Kasumi-1 (cell line): ENCODE measurements at regions not wholly inside any gene's neighbourhood (a gene's known extent, or its start where the extent isn't known, plus 50 kb on each side); places are given as distances from the start of the nearest gene placed in this dataset.
"Not testable (repeated sequence)": the region's sequence is repeated elsewhere in the genome, so short reads cannot be mapped to it uniquely, and the experiment has no call there.

Experiments
- DNase-seq, 2 experiments: peaks; one replicate each; lab custom pipeline; 2025; lab: John Stamatoyannopoulos, UW

DNA sequence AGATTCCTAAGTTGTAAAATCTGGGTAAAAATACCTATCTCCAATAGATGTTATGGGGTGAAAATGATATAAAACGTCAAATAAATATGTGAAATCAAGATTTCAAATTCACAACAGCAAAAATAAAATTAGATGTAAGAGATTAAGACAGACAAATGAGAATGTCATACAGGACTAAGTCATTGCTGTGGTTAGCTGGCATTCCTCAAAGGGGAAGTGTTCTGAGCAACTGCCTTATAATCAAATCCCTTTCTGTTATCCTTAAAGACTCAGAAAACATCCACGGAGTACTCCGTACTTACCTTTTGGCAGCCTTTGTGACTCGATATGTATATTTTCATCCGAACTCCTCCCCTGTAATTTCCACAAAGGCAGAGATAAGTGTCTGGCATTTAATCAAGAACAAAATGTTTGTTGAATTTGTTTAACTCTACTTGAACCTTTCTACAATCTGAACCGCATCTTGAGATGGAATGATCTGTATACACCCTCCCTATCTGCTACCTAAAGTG lies 559.6 kb downstream of the GATA3 start:
- no peak for DNase-seq

DNA sequence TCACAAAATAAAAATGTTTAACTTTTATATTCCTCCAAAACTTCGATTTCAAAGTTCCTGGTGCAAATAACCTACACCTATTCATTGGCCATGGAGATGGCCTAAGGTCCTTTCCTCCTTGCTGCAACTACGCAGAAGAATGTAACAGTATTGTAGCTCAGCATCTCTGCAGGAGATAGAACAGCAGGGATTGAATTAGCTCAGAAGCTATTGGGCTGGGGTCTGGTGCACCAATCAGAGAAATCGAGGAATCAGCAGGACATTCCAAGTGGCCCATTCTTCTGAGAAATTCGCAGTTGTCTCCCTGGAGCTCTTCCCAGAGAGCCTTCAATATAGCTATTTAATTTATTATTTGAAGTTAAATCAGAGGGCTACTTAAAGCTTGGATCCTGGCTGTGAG lies 560.6 kb downstream of the GATA3 start:
- no peak for DNase-seq

DNA sequence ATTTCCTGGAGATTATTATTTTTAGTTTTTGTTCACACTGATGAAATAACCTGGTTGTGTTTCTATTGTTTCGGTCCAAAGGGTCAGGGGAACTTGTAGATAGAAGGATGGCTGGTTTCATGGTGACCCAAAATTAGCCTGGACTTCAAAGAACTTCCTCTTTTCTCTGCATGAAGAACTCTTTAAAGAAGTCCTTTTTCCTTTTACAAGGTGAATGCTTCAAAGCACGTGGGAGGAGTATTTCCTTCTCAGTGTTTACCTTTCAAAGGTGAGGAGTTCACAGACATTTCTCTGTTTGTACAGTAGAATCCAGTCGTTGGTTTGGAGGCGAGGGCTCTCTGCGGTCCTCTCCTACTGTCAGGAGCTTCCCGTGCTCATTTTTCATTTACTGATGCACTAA lies 561.7 kb downstream of the GATA3 start:
- no peak for DNase-seq

DNA sequence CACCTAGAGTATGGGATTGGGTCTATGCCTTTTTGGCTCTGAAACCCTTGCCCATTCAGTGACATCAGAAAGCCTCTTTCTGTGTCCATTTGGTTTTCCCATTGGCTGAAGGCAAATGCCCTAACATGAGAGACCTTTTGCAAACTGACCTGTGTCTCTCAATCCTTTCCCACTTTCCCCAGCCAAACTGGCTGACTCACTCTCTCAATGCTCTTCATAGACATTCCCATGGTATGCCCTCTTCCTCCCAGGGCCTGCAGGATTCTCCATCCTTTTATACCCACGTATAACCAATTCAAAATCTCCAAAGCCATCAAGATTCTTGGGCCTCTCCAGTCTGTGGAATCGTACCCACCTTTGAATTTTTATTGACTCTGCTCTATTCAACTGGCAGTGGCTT lies 563.3 kb downstream of the GATA3 start:
- DNase-seq: no peak

DNA sequence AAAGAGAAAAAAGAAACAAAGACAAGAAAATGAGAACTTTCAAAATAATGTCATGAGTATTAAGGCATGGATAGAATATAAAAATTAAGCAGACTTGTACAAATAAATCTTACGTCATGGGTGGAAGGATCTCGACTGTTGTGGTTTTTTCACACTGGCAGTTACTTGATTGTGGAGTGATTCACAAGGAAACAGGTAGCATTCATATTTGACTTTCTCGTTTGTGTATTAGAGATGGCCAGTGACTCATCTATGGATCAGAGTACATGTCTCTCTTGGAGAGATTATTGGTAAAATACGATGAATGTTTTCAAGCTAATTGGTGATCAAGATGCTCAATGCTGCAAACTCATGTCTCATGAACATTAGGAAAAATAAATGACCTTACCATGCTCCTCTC lies 564.3 kb downstream of the GATA3 start:
- no peak for DNase-seq

DNA sequence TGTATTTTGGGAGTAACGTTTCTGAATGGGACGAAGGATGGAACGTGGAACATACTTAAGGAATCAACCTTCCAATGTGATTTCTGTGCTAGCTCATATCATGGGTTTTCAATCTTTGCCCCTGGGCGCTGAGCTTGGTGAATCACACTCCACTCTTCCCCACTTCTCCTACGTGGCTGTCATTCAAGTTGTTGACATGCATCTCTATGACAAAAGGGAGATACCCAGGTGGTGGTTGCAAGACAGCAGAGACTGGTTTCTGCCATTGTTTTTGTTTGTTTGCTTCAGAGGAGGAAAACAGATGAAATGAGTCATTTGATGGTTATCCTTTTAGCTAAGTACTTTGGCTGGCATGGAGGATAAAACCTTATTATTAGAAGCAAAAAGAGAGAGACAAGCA lies 573.9 kb downstream of the GATA3 start:
- DNase-seq: no peak

DNA sequence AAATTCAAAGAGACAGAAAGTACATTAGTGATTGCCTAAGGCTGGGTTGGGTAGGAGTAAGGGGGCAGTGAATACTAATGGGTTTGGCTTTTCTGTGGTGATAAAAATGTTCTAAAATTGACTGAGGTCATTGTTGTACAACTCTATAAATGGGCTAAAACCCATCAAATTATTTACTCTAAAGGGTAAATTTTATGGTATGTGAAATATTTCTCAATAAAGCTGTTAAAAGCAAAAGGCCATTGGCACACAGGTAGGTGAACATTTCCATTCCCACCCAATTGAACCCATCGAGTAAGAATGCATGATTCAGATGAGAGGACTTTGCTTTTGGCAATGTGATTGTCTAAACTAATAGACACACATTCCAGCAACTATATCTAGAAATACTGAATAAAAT lies 579.4 kb downstream of the GATA3 start:
- no peak for DNase-seq

DNA sequence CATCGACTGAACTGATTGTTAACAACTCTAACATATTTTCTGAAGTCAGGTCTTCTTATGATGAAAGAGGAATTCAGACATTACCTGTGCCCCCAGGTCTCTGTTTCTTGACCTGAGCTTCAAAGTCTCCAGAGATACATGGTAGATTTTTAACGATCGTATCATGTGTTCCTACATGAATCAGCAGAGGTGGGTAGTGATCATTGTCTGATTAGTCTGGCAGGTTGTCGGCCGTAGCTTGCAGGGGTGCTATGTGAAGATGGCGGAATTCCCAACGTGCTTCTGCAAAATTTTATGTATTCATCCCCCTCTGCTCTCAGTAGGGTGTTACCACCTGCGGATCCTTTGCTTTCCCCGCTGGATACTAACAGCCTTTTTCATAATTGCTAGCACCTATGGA lies 581.9 kb downstream of the GATA3 start:
- no peak for DNase-seq

DNA sequence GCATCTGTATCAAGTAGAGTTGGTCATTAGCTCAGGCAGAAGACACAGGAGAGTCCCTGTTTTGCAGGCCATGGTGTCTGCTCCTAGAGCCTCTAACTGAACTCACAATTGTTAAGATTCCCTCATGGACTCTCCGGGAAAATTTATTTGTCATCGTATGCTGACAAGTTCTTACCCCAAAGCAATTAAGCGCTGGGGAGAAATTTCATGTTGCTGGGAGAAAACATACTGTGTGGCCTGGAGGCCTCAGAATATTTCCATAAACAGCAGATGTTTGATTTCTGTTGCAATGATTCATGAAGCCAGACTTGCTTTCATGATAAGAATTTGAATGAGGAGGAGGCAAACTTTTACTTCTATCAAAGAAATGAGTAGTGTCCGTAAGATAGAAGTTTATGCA lies 583.2 kb downstream of the GATA3 start:
- DNase-seq: no peak

DNA sequence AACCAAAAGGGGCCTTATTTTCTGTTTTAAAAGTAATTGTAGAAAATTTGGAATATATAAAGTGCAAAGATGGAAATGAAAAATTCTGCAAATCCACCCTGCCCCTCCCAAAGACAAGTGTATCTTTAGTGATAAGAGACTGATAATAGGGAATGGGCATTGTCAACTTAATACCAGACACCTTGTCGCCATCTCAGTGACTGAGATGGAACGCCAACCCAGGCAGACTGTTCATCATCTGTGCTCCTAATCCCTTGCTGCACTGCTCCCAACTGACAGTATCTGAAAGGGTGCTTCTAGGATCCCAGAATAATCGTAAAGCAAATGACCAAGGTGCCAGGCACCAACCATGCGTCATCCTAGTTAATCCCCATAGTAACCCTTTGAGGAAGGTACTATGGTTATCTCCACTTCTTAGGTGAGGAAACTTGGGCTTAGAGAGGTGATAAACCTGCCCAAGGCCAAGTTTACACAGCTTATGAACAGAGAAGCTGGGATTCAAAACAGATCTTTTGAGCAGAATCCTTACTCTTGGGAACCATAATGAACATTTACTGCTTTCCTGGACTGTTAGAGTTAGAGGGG lies 583.7 kb downstream of the GATA3 start:
- DNase-seq: no peak

DNA sequence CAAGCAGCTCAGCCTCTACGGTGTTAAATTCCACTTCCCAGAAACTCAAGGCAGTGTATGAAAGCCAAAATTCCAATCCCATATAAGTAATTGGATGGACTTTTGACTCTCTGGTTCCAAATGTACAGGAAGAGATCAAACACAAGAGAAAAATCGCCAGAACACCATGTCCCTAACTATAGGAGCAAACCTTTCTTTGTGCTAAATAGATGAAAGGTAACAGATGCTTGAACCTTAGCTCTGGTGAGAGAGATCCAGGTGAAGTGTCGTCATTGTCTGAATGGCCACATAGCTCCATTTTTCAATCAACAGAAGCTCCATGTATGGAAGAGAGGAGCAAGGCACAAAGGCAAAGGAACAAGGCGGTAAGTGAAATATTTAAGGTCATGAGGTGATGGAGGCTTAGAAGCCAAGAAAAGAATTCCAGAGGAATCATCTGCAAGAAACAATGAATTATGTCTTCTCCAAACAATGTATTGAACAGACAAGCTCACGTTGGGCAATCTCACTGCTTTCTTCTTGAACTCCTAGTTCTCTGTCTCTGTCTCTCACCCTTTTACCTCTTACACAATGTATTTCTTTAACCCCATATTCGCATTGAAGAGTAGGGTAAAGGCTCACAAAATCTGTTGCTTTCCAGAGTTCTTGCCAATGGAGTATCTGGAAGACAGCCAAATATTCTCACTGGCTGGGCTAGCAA lies 585.1 kb downstream of the GATA3 start:
- DNase-seq: no peak

DNA sequence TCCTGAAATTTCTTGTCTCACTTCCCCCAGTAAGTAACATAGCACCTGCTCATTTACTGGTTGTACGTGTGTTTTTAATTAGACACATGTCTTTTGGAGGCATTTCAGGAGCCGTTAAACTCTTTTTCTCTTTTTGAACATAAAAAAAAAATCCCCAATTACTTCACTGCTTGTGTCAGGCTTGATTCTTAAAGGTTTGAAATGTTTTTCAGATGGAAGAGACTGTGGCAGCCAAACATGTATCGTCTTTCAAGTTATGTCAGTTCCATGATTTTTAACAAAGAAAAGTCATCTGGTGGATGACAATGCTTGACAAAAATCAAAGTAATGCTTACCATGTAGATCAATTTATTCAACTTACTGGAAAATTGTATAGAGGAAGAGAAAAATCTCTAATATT lies 585.8 kb downstream of the GATA3 start:
- no peak for DNase-seq

DNA sequence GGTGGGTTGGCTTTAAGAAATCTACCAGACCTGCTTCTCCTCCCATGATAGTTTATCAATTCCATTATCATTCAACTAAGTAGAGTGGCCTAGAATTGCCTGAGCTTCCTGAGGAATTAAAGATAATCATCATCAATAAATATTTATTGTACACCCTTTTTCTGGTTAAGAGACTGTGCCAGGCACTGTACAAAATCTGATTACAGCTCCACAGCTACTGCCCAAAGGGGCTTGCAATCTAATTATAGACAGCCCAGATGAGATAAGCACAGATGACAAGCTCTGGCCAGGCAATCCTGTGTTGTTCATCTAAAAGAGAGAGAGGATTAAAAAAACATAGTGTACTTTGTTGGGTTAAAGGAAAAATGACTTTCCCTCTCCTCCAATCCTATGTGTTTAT lies 586.4 kb downstream of the GATA3 start:
- DNase-seq: no peak

DNA sequence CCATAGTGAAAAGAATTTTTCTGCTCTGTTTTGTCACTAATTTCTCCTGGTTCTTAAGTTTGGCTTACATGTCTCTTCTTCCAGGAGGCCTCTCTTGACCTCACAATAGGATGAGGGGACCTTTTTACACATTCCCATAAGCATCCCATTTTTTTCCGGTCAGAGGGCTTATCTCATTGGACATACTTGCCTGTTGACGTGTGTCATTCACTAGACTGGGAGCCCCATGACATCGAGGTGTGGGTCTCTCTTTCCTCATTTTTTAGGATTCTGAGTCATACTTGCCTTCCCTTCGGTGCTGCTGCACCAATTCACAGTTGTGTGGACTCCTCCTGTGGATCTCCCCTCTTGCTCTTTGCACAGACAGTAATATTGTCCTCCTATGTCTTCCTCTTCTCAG lies 601.8 kb downstream of the GATA3 start:
- DNase-seq: no peak

DNA sequence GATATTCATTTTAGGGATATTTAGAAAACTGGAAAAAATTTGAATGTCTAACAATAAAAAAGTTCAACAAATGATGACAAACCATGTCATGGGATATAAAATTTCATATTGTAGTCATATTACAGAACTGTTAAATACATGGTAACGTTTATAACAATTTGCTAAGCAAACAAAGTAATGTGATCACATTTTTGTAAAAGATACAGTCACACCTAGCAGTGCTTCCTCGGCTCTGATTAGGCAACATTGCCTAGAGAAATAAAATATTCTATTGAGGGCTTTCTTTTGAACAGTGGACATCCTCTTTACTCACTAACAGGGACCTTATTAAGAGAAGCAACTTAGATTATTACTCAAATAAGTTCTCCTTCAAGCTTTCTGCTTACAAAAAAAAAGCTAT lies 605.5 kb downstream of the GATA3 start:
- DNase-seq: no peak

DNA sequence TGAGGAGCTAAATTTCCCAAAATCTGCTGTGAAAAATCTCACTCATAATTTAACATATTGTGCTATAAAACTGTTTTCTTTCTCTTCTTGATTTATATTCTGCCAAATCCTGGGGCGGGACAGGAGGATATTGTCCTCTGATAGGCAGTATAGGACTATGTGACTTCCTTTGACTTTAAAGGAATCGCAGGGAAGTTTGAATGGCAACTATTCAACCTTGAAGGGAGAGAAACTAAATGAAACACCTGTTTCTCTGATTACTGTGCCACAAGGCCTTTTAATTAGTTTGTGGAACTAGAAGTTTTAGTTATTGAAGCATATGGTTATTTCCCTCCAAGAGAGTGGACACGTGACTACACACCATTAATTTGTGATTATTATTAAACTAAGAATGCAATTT lies 607.4 kb downstream of the GATA3 start:
- no peak for DNase-seq

DNA sequence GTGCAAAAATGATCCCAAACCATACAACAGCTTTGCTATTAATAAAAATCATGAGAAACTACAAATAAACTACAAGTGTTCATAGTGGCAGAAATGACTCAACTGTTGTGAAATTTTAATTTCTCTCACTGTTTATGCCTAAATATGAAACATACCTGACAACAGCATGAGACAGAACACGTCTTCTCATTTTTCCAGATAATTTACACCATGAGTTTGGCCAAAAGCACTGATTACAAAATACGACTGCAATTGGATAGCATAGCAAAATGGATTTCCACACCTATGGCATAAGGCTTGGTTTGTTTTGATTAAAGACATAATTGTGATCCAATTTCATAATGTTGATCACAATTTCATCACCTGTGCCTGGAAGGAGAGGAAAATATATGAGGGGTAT lies 608.6 kb downstream of the GATA3 start:
- no peak for DNase-seq

DNA sequence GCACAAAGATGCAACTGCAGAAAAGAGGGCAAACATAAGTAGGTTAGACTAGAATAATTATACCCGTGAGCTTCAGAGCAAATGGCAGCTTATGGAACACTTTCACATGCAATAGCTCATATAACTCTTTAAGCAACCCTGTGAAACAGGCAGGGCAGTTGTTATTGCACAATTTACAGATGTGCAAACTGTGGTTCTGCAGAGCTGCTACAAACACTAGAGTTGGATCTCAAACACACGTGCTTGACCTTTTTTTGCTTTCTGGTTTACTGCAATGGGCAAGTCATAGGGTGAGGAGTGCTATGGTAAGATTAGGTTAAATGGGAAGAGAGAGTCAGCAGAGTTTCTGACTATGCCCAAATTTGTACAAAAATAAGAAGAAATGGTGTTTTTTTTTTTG lies 610.8 kb downstream of the GATA3 start:
- no peak for DNase-seq

DNA sequence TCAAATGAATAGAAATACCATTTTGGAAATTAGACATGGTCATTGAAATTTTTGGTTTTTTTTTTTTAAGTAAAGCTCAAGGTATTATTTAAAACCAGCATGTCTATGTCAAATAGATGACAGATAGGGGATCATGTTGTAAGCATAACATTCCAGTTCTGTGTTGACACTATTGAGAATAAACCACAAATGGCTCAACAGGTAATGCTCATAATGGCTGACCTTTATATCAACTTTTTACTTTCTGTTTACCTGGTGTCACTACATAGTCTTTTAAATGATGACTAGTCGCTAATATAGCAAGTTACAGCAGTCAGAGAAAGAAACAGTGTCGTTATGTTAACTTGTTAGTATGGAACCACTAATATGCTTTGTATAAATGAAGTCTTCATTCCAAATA lies 616.0 kb downstream of the GATA3 start:
- no peak for DNase-seq

DNA sequence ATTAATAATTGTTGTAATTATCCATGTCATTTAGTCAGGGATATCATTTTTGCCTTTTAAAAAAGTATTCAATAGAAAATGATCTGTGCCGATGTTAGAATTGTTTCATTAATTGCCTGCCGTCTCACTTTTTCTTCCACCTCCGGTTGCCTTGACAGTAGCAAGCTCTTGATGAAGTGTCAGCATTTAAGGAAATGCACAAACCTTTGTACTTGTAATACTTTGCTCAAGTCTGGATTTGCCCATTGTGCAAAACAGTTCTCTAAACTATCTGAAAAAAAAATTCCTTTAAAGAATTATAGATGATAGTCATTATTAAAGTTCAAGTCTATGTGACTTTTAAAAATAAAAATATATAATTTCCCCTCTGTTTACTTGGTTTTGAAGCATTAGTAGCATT lies 619.7 kb downstream of the GATA3 start:
- DNase-seq: no peak

DNA sequence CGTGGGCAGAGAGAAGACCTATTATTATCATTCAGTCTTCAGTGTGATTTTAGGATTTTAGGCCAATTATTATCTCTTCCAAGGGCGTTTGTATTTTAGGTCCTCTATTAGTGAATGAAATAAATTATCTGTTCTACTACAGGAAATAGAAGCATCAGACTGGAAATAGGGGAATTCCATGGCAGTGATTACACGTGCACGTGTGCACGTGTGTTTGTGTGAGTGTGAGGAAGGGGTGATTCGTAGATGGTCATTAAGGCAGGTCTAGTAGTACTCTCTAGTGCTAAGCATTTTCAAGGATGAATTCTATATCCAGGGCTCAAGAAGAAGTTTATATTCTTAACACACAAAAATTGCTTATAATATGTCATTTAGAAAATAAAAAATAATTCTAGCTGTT lies 623.2 kb downstream of the GATA3 start:
- DNase-seq: no peak

DNA sequence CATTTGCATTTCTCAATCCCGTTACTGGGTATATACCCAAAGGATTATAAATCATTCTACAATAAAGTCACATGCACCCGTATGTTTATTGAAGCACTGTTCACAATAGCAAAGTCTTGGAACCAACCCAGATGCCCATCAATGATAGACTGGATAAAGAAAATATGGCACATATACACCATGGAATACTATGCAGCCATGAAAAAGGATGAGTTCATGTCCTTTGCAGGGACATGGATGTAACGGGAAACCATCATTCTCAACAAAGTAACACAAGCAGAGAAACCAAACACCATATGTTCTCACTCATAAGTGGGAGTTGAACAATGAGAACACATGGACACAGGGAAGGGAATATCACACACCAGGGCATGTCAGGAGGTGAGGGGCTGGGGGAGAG lies 630.4 kb downstream of the GATA3 start:
- DNase-seq: not testable (repeated sequence)

DNA sequence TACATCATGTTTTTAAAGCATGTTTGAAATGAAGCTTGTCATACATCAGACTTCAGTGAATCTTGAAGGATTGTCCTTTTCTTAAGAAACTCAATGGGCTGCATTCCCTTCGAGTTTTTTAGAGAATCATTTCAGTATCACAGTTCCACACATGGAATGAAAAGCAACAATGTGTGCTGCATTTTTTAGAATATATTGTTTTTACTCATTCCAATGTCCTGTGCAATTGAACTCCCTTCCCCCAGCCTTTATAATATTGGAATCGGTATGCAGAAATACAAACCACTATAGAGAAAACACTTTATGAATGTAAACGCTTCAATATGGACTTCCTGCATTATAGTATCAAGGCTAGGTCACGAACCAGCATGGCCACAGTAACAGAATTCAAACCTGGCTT lies 634.4 kb downstream of the GATA3 start:
- no peak for DNase-seq

DNA sequence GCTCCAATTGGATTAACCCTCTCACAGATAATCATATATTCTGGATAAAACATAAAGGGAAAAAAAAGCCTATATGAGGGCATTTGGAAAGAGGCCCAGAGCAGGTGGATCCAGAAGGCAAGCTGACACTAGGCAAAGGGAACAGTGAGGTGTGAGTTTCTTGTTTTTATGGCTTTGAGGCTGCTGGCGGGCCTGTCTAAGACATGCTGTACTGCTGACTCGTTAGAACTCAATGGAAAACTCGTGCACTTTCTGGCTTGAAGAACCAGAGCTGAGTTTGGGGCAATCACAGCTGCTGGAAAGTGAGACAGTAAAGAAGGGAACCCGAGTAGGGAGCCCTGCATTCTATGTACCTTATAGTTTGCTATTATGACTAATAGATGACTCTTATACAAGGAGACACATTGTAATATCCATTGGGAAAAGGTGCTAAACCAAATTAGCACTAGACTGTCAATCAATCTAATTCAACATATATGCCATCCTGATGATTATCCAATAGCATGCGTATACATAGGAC lies 637.1 kb downstream of the GATA3 start:
- no peak for DNase-seq
